PC-9 (cell line): ENCODE measurements at regions not wholly inside any gene's neighbourhood (a gene's known extent, or its start where the extent isn't known, plus 50 kb on each side); places are given as distances from the start of the nearest gene placed in this dataset.

Experiments
- BruUV-seq: library from RNA; stranded (reverse); fragments of 400-500 nt; replicated peaks from 2 replicates; lab custom pipeline; 2021; lab: Mats Ljungman, UMichigan
- CTCF ChIA-PET: fragments of 300-600 bp; sonication (Branson Sonifier 250); formaldehyde crosslinking; loops from one replicate; lab custom pipeline; 2022; ENCODE audit warnings: antibody characterized with exemption; lab: Charles Lee
- POLR2A ChIA-PET: fragments of 300-600 bp; sonication (Branson Sonifier 250); formaldehyde crosslinking; loops from one replicate; lab custom pipeline; 2022; ENCODE audit warnings: antibody characterized with exemption; ENCODE audit not compliant: unreplicated experiment; lab: Charles Lee
- DNase-seq, 2 experiments: peaks; one replicate each; pipeline versions ENCODE4 v3.0.0 to v3.0.0-alpha.2; 2015 to 2022; ENCODE audit warnings: mixed read lengths in 1 of 2
- H2AFZ ChIP-seq: fragments of 200-600 bp; sonication (generic); 2 replicates; pipeline ENCODE4 v1.8.1; 2017; ENCODE audit warnings: antibody characterized with exemption
- H3F3A ChIP-seq: fragments of 200-600 bp; sonication (generic); 2 replicates; pipeline ENCODE4 v1.8.1; 2017; ENCODE audit warnings: antibody characterized with exemption, mild to moderate bottlenecking, low read depth; ENCODE audit not compliant: insufficient read depth
- H3K27ac ChIP-seq: fragments of 200-600 bp; sonication (generic); 2 replicates; pipeline ENCODE4 v1.6.1; 2016; ENCODE audit warnings: mixed run types
- H3K27me3 ChIP-seq: fragments of 200-600 bp; sonication (generic); 2 replicates; pipeline ENCODE4 v1.6.1; 2016; ENCODE audit warnings: low read depth, mixed run types; ENCODE audit not compliant: insufficient read depth
- H3K36me3 ChIP-seq: fragments of 200-600 bp; sonication (generic); 2 replicates; pipeline ENCODE4 v1.6.1; 2016; ENCODE audit warnings: low read depth, mixed run types
- H3K4me1 ChIP-seq: fragments of 200-600 bp; sonication (generic); replicated peaks from 2 replicates; pipeline ENCODE4 v1.6.1; 2016; ENCODE audit warnings: mixed run types; ENCODE audit not compliant: insufficient read depth
- H3K4me2 ChIP-seq: fragments of 200-600 bp; sonication (generic); 2 replicates; pipeline ENCODE4 v1.6.1; 2017; ENCODE audit warnings: mixed run types
- H3K4me3 ChIP-seq: fragments of 200-600 bp; sonication (generic); 2 replicates; pipeline ENCODE4 v1.6.1; 2016; ENCODE audit warnings: mixed run types
- H3K79me2 ChIP-seq: fragments of 200-600 bp; sonication (generic); 2 replicates; pipeline ENCODE4 v1.6.1; 2017; ENCODE audit warnings: low read depth, mixed run types
- H3K9me2 ChIP-seq: fragments of 200-600 bp; sonication (generic); 2 replicates; pipeline ENCODE4 v1.8.1; 2017; ENCODE audit warnings: mild to moderate bottlenecking; ENCODE audit not compliant: insufficient read depth
- H3K9me3 ChIP-seq: fragments of 200-600 bp; sonication (generic); 2 replicates; pipeline ENCODE4 v1.8.1; 2016; ENCODE audit warnings: low read depth; ENCODE audit not compliant: insufficient read depth
- H4K20me1 ChIP-seq: fragments of 200-600 bp; sonication (generic); 2 replicates; pipeline ENCODE4 v1.8.1; 2017; ENCODE audit not compliant: insufficient read depth
- EZH2 ChIP-seq: fragments of 200-600 bp; sonication (generic); IDR thresholded peaks from 2 replicates; pipeline ENCODE4 v1.8.0; 2017; ENCODE audit warnings: antibody characterized with exemption, low read depth
- intact Hi-C: fragments of 100-400 bp; cut with micrococcal nuclease; formaldehyde crosslinking; loops from one replicate; pipeline ENCODE4 v1.10.0; 2022; ENCODE audit not compliant: unreplicated experiment
- TF ChIP-seq, protein P1 (sequence below): fragments of 200-600 bp; sonication (generic); conservative IDR thresholded peaks from 2 replicates; pipeline ENCODE4 v1.6.1; 2017; ENCODE audit warnings: mixed run types, antibody characterized with exemption, mild to moderate bottlenecking, moderate library complexity

- H3K27ac ChIP-seq = no peak overlapping the region
- ChIA-PET CTCF (no interaction called here), POLR2A (no interaction called here)
- no peaks in the 10 kb centered on the region for H3F3A ChIP-seq
- no TSS peak for BruUV-seq
- H2AFZ ChIP-seq = no peak overlapping the region
- H3K79me2 ChIP-seq = no peaks in the 10 kb centered on the region
- H3K36me3 ChIP-seq = no peaks in the 10 kb centered on the region
- no peaks in the 10 kb centered on the region for H4K20me1 ChIP-seq
- no peaks in the 10 kb centered on the region for H3K9me2 ChIP-seq
- H3K27me3 ChIP-seq = no peaks in the 10 kb centered on the region
- H3K9me3 ChIP-seq = no peaks in the 10 kb centered on the region
- H3K4me3 ChIP-seq = no peak overlapping the region
- intact Hi-C loops = no loop called here
- no peak overlapping the region for H3K4me2 ChIP-seq
- H3K4me1 ChIP-seq = no peaks in the 10 kb centered on the region
- DNase-seq = no peak
- TF ChIP-seq, protein P1, sequence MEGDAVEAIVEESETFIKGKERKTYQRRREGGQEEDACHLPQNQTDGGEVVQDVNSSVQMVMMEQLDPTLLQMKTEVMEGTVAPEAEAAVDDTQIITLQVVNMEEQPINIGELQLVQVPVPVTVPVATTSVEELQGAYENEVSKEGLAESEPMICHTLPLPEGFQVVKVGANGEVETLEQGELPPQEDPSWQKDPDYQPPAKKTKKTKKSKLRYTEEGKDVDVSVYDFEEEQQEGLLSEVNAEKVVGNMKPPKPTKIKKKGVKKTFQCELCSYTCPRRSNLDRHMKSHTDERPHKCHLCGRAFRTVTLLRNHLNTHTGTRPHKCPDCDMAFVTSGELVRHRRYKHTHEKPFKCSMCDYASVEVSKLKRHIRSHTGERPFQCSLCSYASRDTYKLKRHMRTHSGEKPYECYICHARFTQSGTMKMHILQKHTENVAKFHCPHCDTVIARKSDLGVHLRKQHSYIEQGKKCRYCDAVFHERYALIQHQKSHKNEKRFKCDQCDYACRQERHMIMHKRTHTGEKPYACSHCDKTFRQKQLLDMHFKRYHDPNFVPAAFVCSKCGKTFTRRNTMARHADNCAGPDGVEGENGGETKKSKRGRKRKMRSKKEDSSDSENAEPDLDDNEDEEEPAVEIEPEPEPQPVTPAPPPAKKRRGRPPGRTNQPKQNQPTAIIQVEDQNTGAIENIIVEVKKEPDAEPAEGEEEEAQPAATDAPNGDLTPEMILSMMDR = no peak
- TF ChIP-seq EZH2 = no peak
These were observed 343.8 kb downstream of the CAAP1 start for GRCh38 chr9:26548781-26549290.

DNA sequence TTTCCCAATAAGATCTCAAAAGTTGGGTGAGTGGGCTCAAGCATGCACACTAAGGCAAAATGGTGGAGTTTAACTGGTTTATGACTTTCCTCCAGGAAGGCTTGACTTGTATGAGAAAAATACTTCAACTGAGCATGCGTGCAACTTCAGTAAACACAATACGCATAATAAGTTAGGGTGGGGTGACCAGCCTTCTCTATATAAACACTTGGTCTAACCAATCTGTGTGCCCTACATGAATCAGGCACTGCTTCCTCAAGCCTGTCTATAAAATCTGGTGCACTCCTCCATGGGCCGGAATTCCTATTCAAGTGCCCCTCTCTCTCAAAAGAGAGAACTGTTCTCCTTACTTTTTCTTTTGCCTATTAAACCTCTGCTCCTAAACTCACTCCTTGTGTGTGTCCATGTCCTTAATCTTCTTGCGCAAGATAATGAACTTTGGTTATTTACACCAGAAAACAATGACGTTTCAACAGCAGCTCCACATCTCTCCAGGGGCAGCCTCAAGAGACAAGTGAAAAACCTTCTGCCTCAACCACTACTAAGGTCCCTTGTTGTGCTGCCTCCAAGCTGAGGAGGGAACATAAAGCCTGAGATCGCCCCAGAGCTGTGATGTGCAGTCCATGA is 352.6 kb downstream of the CAAP1 start:
- H3K4me3 ChIP-seq = no peak overlapping the region
- intact Hi-C loops = no loop called here
- H4K20me1 ChIP-seq = no peaks in the 10 kb centered on the region
- no peaks in the 10 kb centered on the region for H3K27me3 ChIP-seq
- H3K27ac ChIP-seq = no peak overlapping the region
- H3F3A ChIP-seq = no peaks in the 10 kb centered on the region
- no peaks in the 10 kb centered on the region for H3K4me1 ChIP-seq
- no peak overlapping the region for H2AFZ ChIP-seq
- no peak for DNase-seq
- TF ChIP-seq, protein P1 = no peak
- TF ChIP-seq EZH2 = no peak
- CTCF ChIA-PET = no interaction called here
- no peaks in the 10 kb centered on the region for H3K36me3 ChIP-seq
- no TSS peak for BruUV-seq
- H3K79me2 ChIP-seq = no peaks in the 10 kb centered on the region
- H3K9me3 ChIP-seq = no peaks in the 10 kb centered on the region
- no peaks in the 10 kb centered on the region for H3K9me2 ChIP-seq
- POLR2A ChIA-PET = no interaction called here
- no peak overlapping the region for H3K4me2 ChIP-seq

- Histone ChIP-seq H3K79me2 (no peaks in the 10 kb centered on the region), H3K27ac (no peak overlapping the region), H3K4me3 (no peak overlapping the region), H4K20me1 (no peaks in the 10 kb centered on the region), H3K9me2 (no peaks in the 10 kb centered on the region), H3F3A (no peaks in the 10 kb centered on the region), H3K4me2 (no peak overlapping the region), H3K36me3 (no peaks in the 10 kb centered on the region), H2AFZ (no peak overlapping the region), H3K9me3 (no peaks in the 10 kb centered on the region), H3K4me1 (no peaks in the 10 kb centered on the region), H3K27me3 (no peaks in the 10 kb centered on the region)
- ChIA-PET CTCF (no interaction called here), POLR2A (no interaction called here)
- no peak for DNase-seq
- BruUV-seq = no TSS peak
- TF ChIP-seq EZH2 = no peak
- TF ChIP-seq, protein P1 = no peak
- intact Hi-C loops = no loop called here
These were observed 355.4 kb downstream of the CAAP1 start for GRCh38 chr9:26537211-26537610.
